SK-N-MC (cell line): ENCODE measurements at regions not wholly inside any gene's neighbourhood (a gene's known extent, or its start where the extent isn't known, plus 50 kb on each side); places are given as distances from the start of the nearest gene placed in this dataset.

Experiments used
- EZH2 ChIP-seq: fragments of 200-600 bp; sonication (generic); IDR thresholded peaks from one replicate; pipeline ENCODE4 v1.6.1; 2017; ENCODE audit warnings: antibody characterized with exemption
- FOXP2 ChIP-seq: optimal IDR thresholded peaks from 2 replicates; pipeline ENCODE3; 2011; ENCODE audit warnings: mild to moderate bottlenecking, moderate library complexity; ENCODE audit not compliant: insufficient read depth; ENCODE audit errors: extremely low read length, control extremely low read depth
- POLR2AphosphoS5 ChIP-seq: IDR thresholded peaks from 2 replicates; pipeline ENCODE4 v1.6.1; 2012; ENCODE audit warnings: mild to moderate bottlenecking, low read depth, low read length, borderline replicate concordance

- TF ChIP-seq POLR2AphosphoS5 (no peak), EZH2 (no peak), FOXP2 (no peak)
These were observed 382.5 kb downstream of the ANKRD50 start for GRCh38 chr4:124330045-124330444.
